Testis (tissue), 2 donors: ENCODE measurements at regions not wholly inside any gene's neighbourhood (a gene's known extent, or its start where the extent isn't known, plus 50 kb on each side); places are given as distances from the start of the nearest gene placed in this dataset.

Experiments used
- CTCF ChIP-seq, 3 experiments: fragments of 450-650 bp in 2 of 3; fragments of 200-600 bp in 1 of 3; sonication (generic) in 1 of 3; IDR thresholded peaks; one replicate each; pipeline ENCODE4 v1.5.1; 2016 to 2019; ENCODE audit warnings: antibody characterized with exemption in 3 of 3, mild to moderate bottlenecking in 2 of 3, moderate library complexity in 1 of 3
- POLR2A ChIP-seq: fragments of 450-650 bp; IDR thresholded peaks from one replicate; pipeline ENCODE4 v1.6.1; 2017; ENCODE audit warnings: antibody characterized with exemption, mild to moderate bottlenecking, moderate library complexity

DNA sequence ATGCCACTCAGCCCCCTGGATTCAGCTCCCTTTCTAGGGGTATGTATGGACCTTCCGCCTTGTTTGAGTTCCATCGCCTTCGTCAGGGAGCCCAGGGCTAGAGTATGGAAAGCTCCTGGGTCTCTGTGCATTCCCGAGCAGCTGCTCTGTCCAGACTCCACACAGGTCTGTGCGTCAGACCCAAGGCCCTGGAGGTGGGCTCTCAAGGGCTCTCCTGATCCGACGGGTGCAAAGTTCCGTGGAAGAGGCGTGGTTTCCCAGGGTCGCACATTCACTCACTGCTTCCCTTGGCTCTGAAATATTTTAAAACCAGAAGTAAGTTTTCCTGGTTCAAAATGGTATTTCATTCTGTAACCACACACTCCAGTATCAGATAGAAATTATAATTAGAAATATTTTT lies 863.2 kb downstream of the TRIML1 start:
- TF ChIP-seq CTCF (IDR thresholded peaks at IDR 0.05) (no peak), POLR2A (no peak)
